ENCODE measurements at regions not wholly inside any gene's neighbourhood (a gene's known extent, or its start where the extent isn't known, plus 50 kb on each side); places are given as distances from the start of the nearest gene placed in this dataset.

GRCh38 chr10:10490581-10490980 lies 527.1 kb upstream of the CELF2 start:
- ATAC-seq (no peak), DNase-seq (no peak)
- Histone ChIP-seq H3K4me3 (ENCODE audit: low read length) (no peak overlapping the region), H3K4me1 (ENCODE audit: control insufficient read depth, insufficient read depth, low read length) (no peaks in the 10 kb centered on the region), H3K27me3 (ENCODE audit: control insufficient read depth, insufficient read depth) (no peaks in the 10 kb centered on the region), H3K9me3 (ENCODE audit: control insufficient read depth, low read length) (no peaks in the 10 kb centered on the region), H3K27ac (ENCODE audit: low read length) (no peak overlapping the region)
- WGBS, result 88% methylated on average over 1 of the region's 1 CpG
- intact Hi-C loops (cut with DNase I), result no loop called here

DNA sequence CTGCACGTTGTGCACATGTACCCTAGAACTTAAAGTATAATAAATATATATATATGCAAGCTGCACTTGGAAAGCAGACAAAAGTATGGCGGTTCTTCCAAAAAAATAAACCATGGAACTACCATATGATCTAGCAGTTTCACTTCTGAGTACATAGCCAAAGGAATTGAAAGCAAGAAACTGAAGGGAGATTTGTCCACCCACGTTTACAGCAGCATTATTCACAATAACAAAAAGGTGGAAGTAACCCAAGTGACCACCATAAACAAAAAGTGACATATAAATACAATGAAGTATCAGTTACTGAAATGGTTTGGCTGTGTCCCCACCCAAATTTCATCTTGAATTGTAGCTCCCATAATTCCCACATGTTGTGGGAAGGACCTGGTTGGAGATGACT lies 525.3 kb upstream of the CELF2 start:
- H3K27ac ChIP-seq (ENCODE audit: low read length), result no peak overlapping the region

GRCh38 chr10:10493833-10494232 lies 523.8 kb upstream of the CELF2 start:
- 87% methylated on average over 4 of the region's 4 CpGs for WGBS
- no peak overlapping the region for H3K27ac ChIP-seq (ENCODE audit: low read length)
- no peaks in the 10 kb centered on the region for H3K4me1 ChIP-seq (ENCODE audit: control insufficient read depth, insufficient read depth, low read length)
- ATAC-seq, result no peak
- no peak for DNase-seq
- H3K4me3 ChIP-seq (ENCODE audit: low read length), result no peak overlapping the region
- no peaks in the 10 kb centered on the region for H3K9me3 ChIP-seq (ENCODE audit: control insufficient read depth, low read length)
- no peaks in the 10 kb centered on the region for H3K27me3 ChIP-seq (ENCODE audit: control insufficient read depth, insufficient read depth)
- intact Hi-C loops (cut with DNase I), result no loop called here

More for the DNA sequence above, 525.3 kb upstream of the CELF2 start:
- Histone ChIP-seq H3K4me3 (ENCODE audit: low read length) (no peak overlapping the region), H3K9me3 (ENCODE audit: control insufficient read depth, low read length) (no peaks in the 10 kb centered on the region), H3K4me1 (ENCODE audit: control insufficient read depth, insufficient read depth, low read length) (no peaks in the 10 kb centered on the region), H3K27me3 (ENCODE audit: control insufficient read depth, insufficient read depth) (no peaks in the 10 kb centered on the region)
- WGBS, result 76% methylated on average over 3 of the region's 3 CpGs
- intact Hi-C loops (cut with DNase I), result no loop called here
- DNase-seq (no peak), ATAC-seq (no peak)

DNA sequence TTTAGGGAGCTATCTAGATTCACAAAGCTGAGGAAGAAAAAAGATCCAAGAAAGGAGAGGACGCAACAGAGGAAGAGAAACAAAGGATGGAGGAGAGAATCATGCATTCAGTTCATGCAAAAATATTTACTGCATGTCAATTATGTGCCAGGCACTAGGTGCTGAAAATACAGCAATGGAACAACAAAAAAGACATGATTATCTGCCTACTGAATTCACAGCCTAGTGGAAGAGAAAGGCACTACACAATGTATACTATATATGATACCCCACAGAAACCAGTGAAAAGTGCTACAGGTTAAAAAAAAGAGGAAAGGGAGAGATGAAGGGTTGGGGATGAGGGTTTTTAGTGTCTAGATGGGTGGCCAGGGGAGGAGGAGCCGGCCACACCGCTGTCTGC lies 520.4 kb upstream of the CELF2 start:
- intact Hi-C loops (cut with DNase I), result no loop called here
- no peaks in the 10 kb centered on the region for H3K4me1 ChIP-seq (ENCODE audit: control insufficient read depth, insufficient read depth, low read length)
- 97% methylated on average over 3 of the region's 3 CpGs for WGBS
- H3K4me3 ChIP-seq (ENCODE audit: low read length), result no peak overlapping the region
- no peak overlapping the region for H3K27ac ChIP-seq (ENCODE audit: low read length)
- ATAC-seq (no peak), DNase-seq (no peak)
- no peaks in the 10 kb centered on the region for H3K9me3 ChIP-seq (ENCODE audit: control insufficient read depth, low read length)
- no peaks in the 10 kb centered on the region for H3K27me3 ChIP-seq (ENCODE audit: control insufficient read depth, insufficient read depth)

GRCh38 chr10:10498781-10499180 lies 518.9 kb upstream of the CELF2 start:
- intact Hi-C loops (cut with DNase I), result no loop called here
- H3K27me3 ChIP-seq (ENCODE audit: control insufficient read depth, insufficient read depth), result no peaks in the 10 kb centered on the region
- no peak overlapping the region for H3K4me3 ChIP-seq (ENCODE audit: low read length)
- H3K27ac ChIP-seq (ENCODE audit: low read length), result no peak overlapping the region
- no peaks in the 10 kb centered on the region for H3K9me3 ChIP-seq (ENCODE audit: control insufficient read depth, low read length)
- no peak for DNase-seq
- ATAC-seq, result no peak
- WGBS, result 84% methylated on average over 3 of the region's 3 CpGs
- H3K4me1 ChIP-seq (ENCODE audit: control insufficient read depth, insufficient read depth, low read length), result no peaks in the 10 kb centered on the region

DNA sequence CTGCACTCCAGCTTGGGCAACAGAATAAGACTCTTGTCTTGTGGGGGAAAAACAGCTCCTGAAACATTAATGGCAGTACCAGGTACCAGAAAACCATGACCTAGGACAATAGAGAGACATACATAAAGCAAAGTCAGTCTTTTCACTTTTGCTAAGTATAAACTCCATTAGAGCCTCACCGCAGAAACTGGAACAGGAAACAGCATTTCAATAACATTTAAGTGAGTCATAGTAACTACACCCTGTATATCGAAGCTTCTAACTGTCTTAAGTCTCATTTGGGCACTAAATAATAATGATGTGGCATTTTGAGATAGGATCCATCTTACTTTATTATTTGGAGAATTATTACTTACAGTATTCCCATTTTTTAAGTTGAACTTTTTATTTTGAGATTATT lies 517.8 kb upstream of the CELF2 start:
- no peaks in the 10 kb centered on the region for H3K27me3 ChIP-seq (ENCODE audit: control insufficient read depth, insufficient read depth)
- ATAC-seq, result no peak
- intact Hi-C loops (cut with DNase I), result no loop called here
- no peak overlapping the region for H3K4me3 ChIP-seq (ENCODE audit: low read length)
- WGBS, result 55% methylated on average over 2 of the region's 2 CpGs
- DNase-seq, result no peak
- no peaks in the 10 kb centered on the region for H3K4me1 ChIP-seq (ENCODE audit: control insufficient read depth, insufficient read depth, low read length)
- H3K9me3 ChIP-seq (ENCODE audit: control insufficient read depth, low read length), result no peaks in the 10 kb centered on the region
- no peak overlapping the region for H3K27ac ChIP-seq (ENCODE audit: low read length)

GRCh38 chr10:10500937-10501336 lies 516.7 kb upstream of the CELF2 start:
- no peak overlapping the region for H3K4me3 ChIP-seq (ENCODE audit: low read length)
- intact Hi-C loops (cut with DNase I), result no loop called here
- H3K4me1 ChIP-seq (ENCODE audit: control insufficient read depth, insufficient read depth, low read length), result no peaks in the 10 kb centered on the region
- H3K27ac ChIP-seq (ENCODE audit: low read length), result no peak overlapping the region
- DNase-seq (no peak), ATAC-seq (no peak)
- H3K9me3 ChIP-seq (ENCODE audit: control insufficient read depth, low read length), result no peaks in the 10 kb centered on the region
- no peaks in the 10 kb centered on the region for H3K27me3 ChIP-seq (ENCODE audit: control insufficient read depth, insufficient read depth)
- WGBS, result 97% methylated on average over 2 of the region's 2 CpGs

GRCh38 chr10:10503772-10504171 lies 513.9 kb upstream of the CELF2 start:
- Histone ChIP-seq H3K4me1 (ENCODE audit: control insufficient read depth, insufficient read depth, low read length) (no peaks in the 10 kb centered on the region), H3K4me3 (ENCODE audit: low read length) (no peak overlapping the region), H3K27me3 (ENCODE audit: control insufficient read depth, insufficient read depth) (no peaks in the 10 kb centered on the region), H3K9me3 (ENCODE audit: control insufficient read depth, low read length) (no peaks in the 10 kb centered on the region), H3K27ac (ENCODE audit: low read length) (no peak overlapping the region)
- ATAC-seq (no peak), DNase-seq (no peak)
- 78% methylated on average over 1 of the region's 1 CpG for WGBS
- intact Hi-C loops (cut with DNase I), result no loop called here

DNA sequence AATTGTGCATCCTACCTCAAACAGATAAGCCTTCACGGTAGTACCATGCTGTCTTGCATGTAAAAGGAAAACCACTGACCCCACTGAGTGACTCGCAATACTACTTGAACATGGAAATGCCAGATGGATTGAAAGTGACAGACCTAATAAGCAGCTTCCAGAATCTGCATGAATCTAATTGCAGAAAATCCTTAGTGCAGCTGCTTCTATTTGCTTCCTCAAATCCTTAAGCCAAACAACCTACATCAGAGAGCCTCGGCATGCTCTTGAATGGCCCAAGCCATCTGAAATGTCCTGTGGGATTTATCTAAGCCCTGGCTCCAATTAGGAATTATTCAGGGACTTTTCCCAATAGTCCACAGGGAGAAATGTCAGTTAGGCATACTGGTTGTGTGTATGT lies 509.5 kb upstream of the CELF2 start:
- Histone ChIP-seq H3K4me3 (ENCODE audit: low read length) (no peak overlapping the region), H3K9me3 (ENCODE audit: control insufficient read depth, low read length) (no peaks in the 10 kb centered on the region), H3K27me3 (ENCODE audit: control insufficient read depth, insufficient read depth) (no peaks in the 10 kb centered on the region), H3K4me1 (ENCODE audit: control insufficient read depth, insufficient read depth, low read length) (no peaks in the 10 kb centered on the region), H3K27ac (ENCODE audit: low read length) (no peak overlapping the region)
- intact Hi-C loops (cut with DNase I), result no loop called here
- 86% methylated on average over 3 of the region's 3 CpGs for WGBS
- DNase-seq, result no peak
- ATAC-seq, result no peak

DNA sequence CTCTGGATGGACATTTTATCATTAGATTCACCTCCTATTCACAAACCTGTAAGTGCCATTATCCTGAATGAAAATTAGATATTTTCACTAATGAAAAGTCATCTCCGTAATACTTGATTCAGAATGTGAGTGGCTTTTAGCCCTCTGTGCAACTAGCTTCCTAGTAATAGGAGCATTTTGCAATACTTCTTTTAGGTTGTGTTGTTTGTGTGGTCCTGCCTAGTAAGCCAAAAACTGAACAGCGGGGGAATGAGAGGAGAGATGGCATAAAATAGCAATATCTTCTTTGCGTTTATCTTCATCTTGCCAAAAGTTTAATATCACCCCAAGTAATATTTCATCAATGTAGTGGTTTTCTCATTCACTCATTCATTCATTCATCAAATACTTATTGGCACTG lies 507.5 kb upstream of the CELF2 start:
- 96% methylated on average over 3 of the region's 3 CpGs for WGBS
- no peak overlapping the region for H3K4me3 ChIP-seq (ENCODE audit: low read length)
- intact Hi-C loops (cut with DNase I), result no loop called here

GRCh38 chr10:10513067-10513466 lies 504.6 kb upstream of the CELF2 start:
- no peak overlapping the region for H3K27ac ChIP-seq (ENCODE audit: low read length)
- WGBS, result 95% methylated on average over 1 of the region's 1 CpG
- DNase-seq (no peak), ATAC-seq (no peak)
- no peaks in the 10 kb centered on the region for H3K9me3 ChIP-seq (ENCODE audit: control insufficient read depth, low read length)
- no peaks in the 10 kb centered on the region for H3K27me3 ChIP-seq (ENCODE audit: control insufficient read depth, insufficient read depth)
- no peaks in the 10 kb centered on the region for H3K4me1 ChIP-seq (ENCODE audit: control insufficient read depth, insufficient read depth, low read length)
- intact Hi-C loops (cut with DNase I), result no loop called here
- no peak overlapping the region for H3K4me3 ChIP-seq (ENCODE audit: low read length)

More for the DNA sequence above, 507.5 kb upstream of the CELF2 start:
- Histone ChIP-seq H3K27ac (ENCODE audit: low read length) (no peak overlapping the region), H3K9me3 (ENCODE audit: control insufficient read depth, low read length) (no peaks in the 10 kb centered on the region), H3K27me3 (ENCODE audit: control insufficient read depth, insufficient read depth) (no peaks in the 10 kb centered on the region), H3K4me1 (ENCODE audit: control insufficient read depth, insufficient read depth, low read length) (no peaks in the 10 kb centered on the region)
- DNase-seq (no peak), ATAC-seq (no peak)

GRCh38 chr10:10513898-10514297 lies 503.8 kb upstream of the CELF2 start:
- H3K4me3 ChIP-seq (ENCODE audit: low read length), result no peak overlapping the region
- 80% methylated on average over 4 of the region's 4 CpGs for WGBS
- no peaks in the 10 kb centered on the region for H3K9me3 ChIP-seq (ENCODE audit: control insufficient read depth, low read length)
- H3K27ac ChIP-seq (ENCODE audit: low read length), result no peak overlapping the region
- H3K4me1 ChIP-seq (ENCODE audit: control insufficient read depth, insufficient read depth, low read length), result no peaks in the 10 kb centered on the region
- intact Hi-C loops (cut with DNase I), result no loop called here
- no peaks in the 10 kb centered on the region for H3K27me3 ChIP-seq (ENCODE audit: control insufficient read depth, insufficient read depth)
- DNase-seq, result no peak
- ATAC-seq, result no peak

All from right cardiac atrium (tissue), 5 donors.